GM21381 (cell line): ENCODE measurements at regions not wholly inside any gene's neighbourhood (a gene's known extent, or its start where the extent isn't known, plus 50 kb on each side); places are given as distances from the start of the nearest gene placed in this dataset.

Experiments
- ATAC-seq: cut with Tn5 transposase; IDR thresholded peaks from one replicate; pipeline ENCODE4 v1.9.1; 2021; ENCODE audit warnings: mild to moderate bottlenecking, moderate library complexity; ENCODE audit not compliant: unreplicated experiment

- ATAC-seq: no peak
Measured at GRCh38 chr4:166594326-166594946, 639.9 kb downstream of the SPOCK3 start.

- ATAC-seq: no peak
Measured at GRCh38 chr4:166600264-166600663, 634.0 kb downstream of the SPOCK3 start.

GRCh38 chr4:166602068-166602467 lies 632.2 kb downstream of the SPOCK3 start:
- no peak for ATAC-seq

- ATAC-seq: no peak
Measured at GRCh38 chr4:166622425-166622977, 611.8 kb downstream of the SPOCK3 start.

GRCh38 chr4:166625018-166625637 lies 609.2 kb downstream of the SPOCK3 start:
- ATAC-seq: no peak

- ATAC-seq: no peak
Measured at GRCh38 chr4:166628454-166628853, 605.8 kb downstream of the SPOCK3 start.

- no peak for ATAC-seq
Measured at GRCh38 chr4:166635367-166635766, 598.9 kb downstream of the SPOCK3 start.

- no peak for ATAC-seq
Measured at GRCh38 chr4:166637816-166638215, 596.5 kb downstream of the SPOCK3 start.

- ATAC-seq: no peak
Measured at GRCh38 chr4:166655231-166655630, 579.1 kb downstream of the SPOCK3 start.

- no peak for ATAC-seq
Measured at GRCh38 chr4:166655705-166656104, 578.6 kb downstream of the SPOCK3 start.

- no peak for ATAC-seq
Measured at GRCh38 chr4:166657261-166657660, 577.0 kb downstream of the SPOCK3 start.

- ATAC-seq: no peak
Measured at GRCh38 chr4:166658585-166658984, 575.7 kb downstream of the SPOCK3 start.

GRCh38 chr4:166662266-166662843 lies 571.9 kb downstream of the SPOCK3 start:
- ATAC-seq: peak; percentile 86

- no peak for ATAC-seq
Measured at GRCh38 chr4:166670341-166670740, 564.0 kb downstream of the SPOCK3 start.

GRCh38 chr4:166673911-166674310 lies 560.4 kb downstream of the SPOCK3 start:
- ATAC-seq: no peak

GRCh38 chr4:166675411-166675810 lies 558.9 kb downstream of the SPOCK3 start:
- no peak for ATAC-seq

GRCh38 chr4:166680796-166681195 lies 553.5 kb downstream of the SPOCK3 start:
- ATAC-seq: no peak

- ATAC-seq: no peak
Measured at GRCh38 chr4:166682200-166682599, 552.1 kb downstream of the SPOCK3 start.
